ENCODE measurements at regions not wholly inside any gene's neighbourhood (a gene's known extent, or its start where the extent isn't known, plus 50 kb on each side); places are given as distances from the start of the nearest gene placed in this dataset.

- no peak for DNase-seq (ENCODE audit: low spot score)
These were observed 639.6 kb downstream of the IRS1 start for GRCh38 chr2:226159875-226160479.

- DNase-seq (ENCODE audit: low spot score), result no peak
These were observed 640.7 kb downstream of the IRS1 start for GRCh38 chr2:226158940-226159339.

- no peak for DNase-seq (ENCODE audit: low spot score)
These were observed 641.4 kb downstream of the IRS1 start for GRCh38 chr2:226158229-226158628.

GRCh38 chr2:226155093-226155875 lies 644.3 kb downstream of the IRS1 start:
- DNase-seq (ENCODE audit: low spot score), result no peak

- no peak for DNase-seq (ENCODE audit: low spot score)
These were observed 645.0 kb downstream of the IRS1 start for GRCh38 chr2:226154610-226155009.

GRCh38 chr2:226153553-226153952 lies 646.1 kb downstream of the IRS1 start:
- no peak for DNase-seq (ENCODE audit: low spot score)

GRCh38 chr2:226151157-226151556 lies 648.5 kb downstream of the IRS1 start:
- DNase-seq (ENCODE audit: low spot score), result no peak

- no peak for DNase-seq (ENCODE audit: low spot score)
These were observed 656.5 kb downstream of the IRS1 start for GRCh38 chr2:226143091-226143490.

- DNase-seq (ENCODE audit: low spot score), result no peak
These were observed 657.2 kb downstream of the IRS1 start for GRCh38 chr2:226142463-226142862.

GRCh38 chr2:226140594-226140993 lies 659.0 kb downstream of the IRS1 start:
- DNase-seq (ENCODE audit: low spot score), result no peak

- no peak for DNase-seq (ENCODE audit: low spot score)
These were observed 659.9 kb downstream of the IRS1 start for GRCh38 chr2:226139759-226140158.

GRCh38 chr2:226137201-226137811 lies 662.3 kb downstream of the IRS1 start:
- DNase-seq (ENCODE audit: low spot score), result no peak

- no peak for DNase-seq (ENCODE audit: low spot score)
These were observed 662.9 kb downstream of the IRS1 start for GRCh38 chr2:226136739-226137138.

GRCh38 chr2:226135861-226136548 lies 663.6 kb downstream of the IRS1 start:
- no peak for DNase-seq (ENCODE audit: low spot score)

- DNase-seq (ENCODE audit: low spot score), result no peak
These were observed 667.1 kb downstream of the IRS1 start for GRCh38 chr2:226132323-226133215.

GRCh38 chr2:226131299-226131784 lies 668.3 kb downstream of the IRS1 start:
- DNase-seq (ENCODE audit: low spot score), result no peak

- DNase-seq (ENCODE audit: low spot score), result no peak
These were observed 669.4 kb downstream of the IRS1 start for GRCh38 chr2:226130192-226130591.

GRCh38 chr2:226127682-226128081 lies 671.9 kb downstream of the IRS1 start:
- no peak for DNase-seq (ENCODE audit: low spot score)

- DNase-seq (ENCODE audit: low spot score), result no peak
These were observed 673.5 kb downstream of the IRS1 start for GRCh38 chr2:226126104-226126503.

GRCh38 chr2:226125176-226125883 lies 674.3 kb downstream of the IRS1 start:
- DNase-seq (ENCODE audit: low spot score), result no peak

GRCh38 chr2:226124548-226125011 lies 675.0 kb downstream of the IRS1 start:
- no peak for DNase-seq (ENCODE audit: low spot score)

Measured in ecto neural progenitor cell (in vitro differentiated cells).